Common myeloid progenitor, CD34-positive (primary cell): ENCODE measurements at regions not wholly inside any gene's neighbourhood (a gene's known extent, or its start where the extent isn't known, plus 50 kb on each side); places are given as distances from the start of the nearest gene placed in this dataset.

ENCODE experiments used
- CTCF ChIA-PET: fragments of 350-600 bp; sonication (Branson Sonifier 250); formaldehyde crosslinking; loops from one replicate; lab custom pipeline; 2021; ENCODE audit warnings: antibody characterized with exemption; lab: Charles Lee
- POLR2A ChIA-PET: fragments of 350-600 bp; sonication (Branson Sonifier 250); formaldehyde crosslinking; loops from one replicate; lab custom pipeline; 2021; ENCODE audit warnings: antibody characterized with exemption; lab: Charles Lee
- DNase-seq, 3 donors: peaks; one replicate each; pipeline versions ENCODE4 v3.0.0 to v3.0.0-alpha.2; 2013
- H3K27ac ChIP-seq, 2 experiments: 1 replicate in 1 of 2; 2 replicates in 1 of 2; pipeline ENCODE4 v1.7.0; 2013; ENCODE audit warnings: inconsistent platforms in 2 of 2, low read length in 2 of 2, mild to moderate bottlenecking in 2 of 2, low read depth in 1 of 2, moderate library complexity in 1 of 2; ENCODE audit not compliant: severe bottlenecking in 2 of 2, insufficient read depth in 1 of 2, poor library complexity in 1 of 2
- H3K27me3 ChIP-seq, 5 experiments: replicated peaks in 2 of 5; 1 replicate in 3 of 5; 2 replicates in 2 of 5; pipeline versions ENCODE4 v1.6.1 to v1.7.0; 2013; ENCODE audit warnings: low read length in 4 of 5, mild to moderate bottlenecking in 2 of 5, moderate library complexity in 2 of 5, inconsistent platforms in 1 of 5; ENCODE audit not compliant: insufficient read depth in 5 of 5, control insufficient read depth in 4 of 5
- H3K36me3 ChIP-seq, 4 experiments: 1 replicate in 2 of 4; 2 replicates in 2 of 4; pipeline versions ENCODE4 v1.6.1 to v1.7.0; 2013; ENCODE audit warnings: low read length in 3 of 4, control low read depth in 1 of 4, mild to moderate bottlenecking in 1 of 4; ENCODE audit not compliant: control insufficient read depth in 4 of 4, insufficient read depth in 4 of 4
- H3K4me1 ChIP-seq, 4 experiments: 1 replicate in 3 of 4; 2 replicates in 1 of 4; pipeline versions ENCODE4 v1.6.1 to v1.7.1; 2013; ENCODE audit warnings: low read length in 3 of 4, mild to moderate bottlenecking in 3 of 4, control low read depth in 1 of 4, inconsistent platforms in 1 of 4, moderate library complexity in 1 of 4; ENCODE audit not compliant: control insufficient read depth in 4 of 4, insufficient read depth in 4 of 4; ENCODE audit errors: control extremely low read depth in 1 of 4
- H3K4me3 ChIP-seq, 7 experiments: 1 replicate in 4 of 7; 2 replicates in 3 of 7; pipeline versions ENCODE4 v1.5.1 to v1.7.0; 2013; ENCODE audit warnings: mild to moderate bottlenecking in 7 of 7, low read length in 6 of 7, moderate library complexity in 6 of 7, inconsistent platforms in 2 of 7, low read depth in 2 of 7, control low read depth in 1 of 7; ENCODE audit not compliant: insufficient read depth in 4 of 7, control insufficient read depth in 1 of 7; ENCODE audit errors: extremely low read depth in 1 of 7
- H3K9me3 ChIP-seq, 5 experiments: 1 replicate in 4 of 5; 2 replicates in 1 of 5; pipeline versions ENCODE4 v1.6.1 to v1.7.1; 2013; ENCODE audit warnings: low read length in 4 of 5, mild to moderate bottlenecking in 2 of 5, inconsistent platforms in 1 of 5, low read depth in 1 of 5, moderate library complexity in 1 of 5; ENCODE audit not compliant: control insufficient read depth in 4 of 5, insufficient read depth in 2 of 5; ENCODE audit errors: control extremely low read depth in 1 of 5
- WGBS: methylation state at CpG from one replicate; pipeline ENCODE4 v1.1.5; 2013; ENCODE audit not compliant: insufficient coverage; 5-methylcytosine and 5-hydroxymethylcytosine counted together

DNA sequence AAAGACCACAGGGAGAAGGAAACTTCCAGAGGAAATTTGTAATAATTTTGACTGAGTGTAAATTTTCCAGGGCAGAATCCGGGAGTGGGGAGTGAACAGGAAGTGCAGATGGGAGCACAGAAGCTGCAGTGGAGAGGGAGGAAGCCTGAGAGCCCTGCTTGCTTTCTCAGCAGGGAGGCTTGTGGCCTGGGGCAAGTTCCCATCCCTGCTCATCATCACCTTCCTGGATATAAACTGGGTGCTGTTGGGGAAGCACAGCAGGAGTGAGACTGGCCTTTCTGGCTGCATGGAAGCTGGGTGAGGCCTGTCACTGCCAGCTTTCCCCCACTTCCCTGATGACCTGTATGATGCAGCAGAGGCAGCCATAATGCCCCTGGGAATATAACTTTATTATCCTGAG lies 532.9 kb downstream of the SLITRK6 start:
- H3K27me3 ChIP-seq: no peaks in the 10 kb centered on the region
- WGBS: 67% methylated on average over 1 of the region's 1 CpG
- no peak overlapping the region for H3K27ac ChIP-seq
- H3K4me1 ChIP-seq: no peaks in the 10 kb centered on the region
- POLR2A ChIA-PET: no interaction called here
- H3K4me3 ChIP-seq: no peak overlapping the region
- no peaks in the 10 kb centered on the region for H3K9me3 ChIP-seq
- CTCF ChIA-PET: no interaction called here
- no peak for DNase-seq
- H3K36me3 ChIP-seq: no peaks in the 10 kb centered on the region

GRCh38 chr13:85265296-85265695 lies 533.9 kb downstream of the SLITRK6 start:
- Histone ChIP-seq H3K27ac (no peak overlapping the region), H3K4me3 (no peak overlapping the region), H3K4me1 (no peaks in the 10 kb centered on the region), H3K27me3 (no peaks in the 10 kb centered on the region), H3K36me3 (no peaks in the 10 kb centered on the region), H3K9me3 (no peaks in the 10 kb centered on the region)
- WGBS: 100% methylated on average over 2 of the region's 3 CpGs
- CTCF ChIA-PET: interaction anchor here (0.8 kb wide), 1 partner anchor 18 kb away, joined by 4 read pairs; no protein-coding TSS in a partner anchor
- POLR2A ChIA-PET: no interaction called here
- DNase-seq: no peak

DNA sequence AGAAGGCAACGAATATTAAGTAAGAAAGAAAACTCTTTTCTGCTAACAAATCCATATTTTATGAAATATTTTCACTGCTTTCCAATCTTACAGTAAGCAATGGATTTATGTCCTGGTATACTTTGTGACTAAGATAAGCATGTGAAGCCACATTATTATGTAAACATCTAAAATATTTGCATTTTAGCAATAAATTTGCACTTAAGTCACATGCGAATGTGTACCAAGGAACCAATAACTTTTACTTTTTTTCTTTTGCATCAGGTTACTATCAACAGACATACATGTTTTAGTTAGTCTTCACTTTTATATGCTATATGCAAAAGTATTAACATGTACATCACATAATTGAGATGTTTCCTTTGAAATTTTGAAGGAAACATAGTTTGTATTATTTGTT lies 536.7 kb downstream of the SLITRK6 start:
- no CpG with 5 or more reads among the region's 2 CpGs for WGBS
- Histone ChIP-seq H3K27ac (no peak overlapping the region), H3K27me3 (no peaks in the 10 kb centered on the region), H3K36me3 (no peaks in the 10 kb centered on the region), H3K4me1 (no peaks in the 10 kb centered on the region), H3K9me3 (no peaks in the 10 kb centered on the region), H3K4me3 (no peak overlapping the region)
- no peak for DNase-seq
- CTCF ChIA-PET: no interaction called here
- POLR2A ChIA-PET: no interaction called here

GRCh38 chr13:85261757-85262346 lies 537.4 kb downstream of the SLITRK6 start:
- WGBS: no CpG with 5 or more reads among the region's 1 CpG
- no peak overlapping the region for H3K27ac ChIP-seq
- DNase-seq: peak in 2 of 3 donors; percentile 6 to 9
- no peaks in the 10 kb centered on the region for H3K4me1 ChIP-seq
- CTCF ChIA-PET: interaction anchor here (0.7 kb wide), 1 partner anchor 94 kb away, joined by 3 read pairs; no protein-coding TSS in a partner anchor
- no peaks in the 10 kb centered on the region for H3K36me3 ChIP-seq
- H3K4me3 ChIP-seq: no peak overlapping the region
- no peaks in the 10 kb centered on the region for H3K9me3 ChIP-seq
- POLR2A ChIA-PET: no interaction called here
- H3K27me3 ChIP-seq: no peaks in the 10 kb centered on the region

GRCh38 chr13:85260896-85261295 lies 538.3 kb downstream of the SLITRK6 start:
- Histone ChIP-seq H3K4me3 (no peak overlapping the region), H3K27me3 (no peaks in the 10 kb centered on the region), H3K36me3 (no peaks in the 10 kb centered on the region), H3K27ac (no peak overlapping the region), H3K9me3 (no peaks in the 10 kb centered on the region), H3K4me1 (no peaks in the 10 kb centered on the region)
- ChIA-PET CTCF (no interaction called here), POLR2A (no interaction called here)
- 80% methylated on average over 1 of the region's 1 CpG for WGBS
- DNase-seq: no peak

DNA sequence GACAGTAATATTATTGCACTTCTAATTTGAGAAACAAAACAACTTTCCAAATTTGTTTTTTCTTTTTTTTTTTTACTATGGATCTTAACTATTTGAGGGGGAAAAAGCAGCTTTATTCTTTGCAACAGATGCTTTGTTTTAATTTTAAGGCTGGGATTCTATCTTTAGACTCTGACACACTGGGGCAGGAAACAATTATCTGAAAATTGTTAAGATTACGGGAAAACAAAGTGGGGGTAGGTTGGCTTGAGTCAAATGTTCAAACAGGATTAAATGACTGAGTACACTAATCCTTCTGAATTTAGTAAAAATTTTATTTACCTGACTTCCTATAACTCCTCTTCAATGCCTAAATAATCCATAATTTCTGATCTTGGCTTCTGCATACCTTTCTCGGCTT lies 543.2 kb downstream of the SLITRK6 start:
- WGBS: 100% methylated on average over 1 of the region's 2 CpGs
- CTCF ChIA-PET: no interaction called here
- no peak for DNase-seq

GRCh38 chr13:85254641-85255040 lies 544.6 kb downstream of the SLITRK6 start:
- no peak for DNase-seq
- Histone ChIP-seq H3K27ac (no peak overlapping the region), H3K9me3 (peaks cover 0 to 2% (median 0%) of the 10 kb centered on the region in 5 experiments), H3K4me3 (no peak overlapping the region), H3K27me3 (no peaks in the 10 kb centered on the region), H3K36me3 (no peaks in the 10 kb centered on the region), H3K4me1 (no peaks in the 10 kb centered on the region)
- 86% methylated on average over 5 of the region's 6 CpGs for WGBS
- CTCF ChIA-PET: no interaction called here
- POLR2A ChIA-PET: no interaction called here

More for the DNA sequence above, 543.2 kb downstream of the SLITRK6 start:
- Histone ChIP-seq H3K4me3 (no peak overlapping the region), H3K9me3 (peaks cover 0 to 2% (median 0%) of the 10 kb centered on the region in 5 experiments), H3K27me3 (no peaks in the 10 kb centered on the region), H3K36me3 (no peaks in the 10 kb centered on the region), H3K27ac (no peak overlapping the region), H3K4me1 (no peaks in the 10 kb centered on the region)
- POLR2A ChIA-PET: no interaction called here
